Prostate gland (tissue), 2 donors: ENCODE measurements at regions not wholly inside any gene's neighbourhood (a gene's known extent, or its start where the extent isn't known, plus 50 kb on each side); places are given as distances from the start of the nearest gene placed in this dataset.

Experiments
- CTCF ChIP-seq, 4 experiments: fragments of 200-600 bp in 2 of 4; fragments of 450-650 bp in 2 of 4; sonication (generic) in 2 of 4; IDR thresholded peaks; 1 replicate in 3 of 4; 2 replicates in 1 of 4; pipeline ENCODE4 v1.5.1; 2016 to 2019; ENCODE audit warnings: antibody characterized with exemption in 4 of 4, mild to moderate bottlenecking in 2 of 4, moderate library complexity in 2 of 4
- POLR2AphosphoS5 ChIP-seq: sonication (generic); formaldehyde crosslinking; IDR thresholded peaks from one replicate; pipeline ENCODE4 v1.6.1; 2017; ENCODE audit warnings: antibody characterized with exemption

- TF ChIP-seq CTCF (IDR thresholded peaks at IDR 0.05): no peak
- TF ChIP-seq POLR2AphosphoS5: no peak
Measured at GRCh38 chr4:72974694-72975487, 94.6 kb downstream of the COX18 start.
